ENCODE measurements at regions not wholly inside any gene's neighbourhood (a gene's known extent, or its start where the extent isn't known, plus 50 kb on each side); places are given as distances from the start of the nearest gene placed in this dataset.

DNA sequence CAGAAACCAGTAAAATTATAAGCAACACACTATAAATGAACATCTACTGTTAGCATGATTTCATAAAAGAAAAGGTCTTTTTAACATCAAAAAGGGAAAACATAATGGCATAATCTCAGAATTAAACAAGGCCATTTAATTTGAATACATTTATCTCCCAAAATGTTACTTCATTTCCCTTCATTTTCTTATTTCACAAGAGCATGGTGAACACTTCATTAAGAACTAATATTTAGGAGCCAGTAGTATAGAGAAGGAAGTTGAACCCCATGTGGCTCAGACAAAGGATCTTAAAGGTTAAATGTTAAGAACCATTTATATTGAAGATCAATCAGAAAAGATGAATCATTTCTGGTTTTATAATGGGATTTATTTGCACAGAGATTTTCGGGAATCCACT lies 981.7 kb downstream of the TTLL7 start (continued):
- TF ChIP-seq, protein P1, sequence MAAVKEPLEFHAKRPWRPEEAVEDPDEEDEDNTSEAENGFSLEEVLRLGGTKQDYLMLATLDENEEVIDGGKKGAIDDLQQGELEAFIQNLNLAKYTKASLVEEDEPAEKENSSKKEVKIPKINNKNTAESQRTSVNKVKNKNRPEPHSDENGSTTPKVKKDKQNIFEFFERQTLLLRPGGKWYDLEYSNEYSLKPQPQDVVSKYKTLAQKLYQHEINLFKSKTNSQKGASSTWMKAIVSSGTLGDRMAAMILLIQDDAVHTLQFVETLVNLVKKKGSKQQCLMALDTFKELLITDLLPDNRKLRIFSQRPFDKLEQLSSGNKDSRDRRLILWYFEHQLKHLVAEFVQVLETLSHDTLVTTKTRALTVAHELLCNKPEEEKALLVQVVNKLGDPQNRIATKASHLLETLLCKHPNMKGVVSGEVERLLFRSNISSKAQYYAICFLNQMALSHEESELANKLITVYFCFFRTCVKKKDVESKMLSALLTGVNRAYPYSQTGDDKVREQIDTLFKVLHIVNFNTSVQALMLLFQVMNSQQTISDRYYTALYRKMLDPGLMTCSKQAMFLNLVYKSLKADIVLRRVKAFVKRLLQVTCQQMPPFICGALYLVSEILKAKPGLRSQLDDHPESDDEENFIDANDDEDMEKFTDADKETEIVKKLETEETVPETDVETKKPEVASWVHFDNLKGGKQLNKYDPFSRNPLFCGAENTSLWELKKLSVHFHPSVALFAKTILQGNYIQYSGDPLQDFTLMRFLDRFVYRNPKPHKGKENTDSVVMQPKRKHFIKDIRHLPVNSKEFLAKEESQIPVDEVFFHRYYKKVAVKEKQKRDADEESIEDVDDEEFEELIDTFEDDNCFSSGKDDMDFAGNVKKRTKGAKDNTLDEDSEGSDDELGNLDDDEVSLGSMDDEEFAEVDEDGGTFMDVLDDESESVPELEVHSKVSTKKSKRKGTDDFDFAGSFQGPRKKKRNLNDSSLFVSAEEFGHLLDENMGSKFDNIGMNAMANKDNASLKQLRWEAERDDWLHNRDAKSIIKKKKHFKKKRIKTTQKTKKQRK (IDR thresholded peaks at IDR 0.05; ENCODE audit: low read depth, low read length) = no peak
- TF ChIP-seq NFYB (IDR thresholded peaks at IDR 0.05; ENCODE audit: insufficient read depth, low read depth, low read length) (no peak), RBBP5 (conservative IDR thresholded peaks at IDR 0.05) (no peak)

DNA sequence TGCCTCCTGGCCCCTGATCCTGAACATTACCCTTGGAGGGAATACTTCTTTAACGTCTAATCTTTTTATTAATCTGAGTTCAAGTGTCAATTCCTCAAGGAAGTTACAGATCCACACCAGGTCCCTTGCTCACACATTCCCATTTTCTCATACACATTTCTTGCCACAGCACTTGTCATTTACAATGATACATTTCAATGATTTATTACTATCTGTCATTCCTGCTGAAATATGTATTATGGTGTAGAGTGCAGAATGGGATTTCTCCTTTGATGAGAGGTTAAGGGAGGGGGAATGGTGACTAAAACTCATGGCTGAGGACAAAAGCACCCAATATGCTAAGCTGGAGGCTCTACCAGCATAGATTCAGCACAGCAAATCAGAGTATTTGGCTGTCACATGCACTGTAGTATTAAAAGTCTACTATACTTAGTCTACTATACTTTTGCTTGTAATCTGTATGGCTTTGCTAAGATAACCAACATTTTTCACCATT lies 982.5 kb downstream of the TTLL7 start:
- in situ Hi-C loops (cut with MboI) (no loop called here), intact Hi-C loops (cut with micrococcal nuclease; ENCODE audit: unreplicated experiment) (no loop called here)
- SMC1A ChIA-PET (ENCODE audit: uncharacterized antibody, unreplicated experiment) = no interaction called here
- TF ChIP-seq CBFB (IDR thresholded peaks at IDR 0.05; ENCODE audit: low read depth) (no peak), RBBP5 (conservative IDR thresholded peaks at IDR 0.05) (no peak), TCF12 (IDR thresholded peaks at IDR 0.05; ENCODE audit: low read depth, low read length) (no peak), STAT3 (IDR thresholded peaks at IDR 0.05; ENCODE audit: low read depth, low read length) (no peak)
- TF ChIP-seq, protein P2, sequence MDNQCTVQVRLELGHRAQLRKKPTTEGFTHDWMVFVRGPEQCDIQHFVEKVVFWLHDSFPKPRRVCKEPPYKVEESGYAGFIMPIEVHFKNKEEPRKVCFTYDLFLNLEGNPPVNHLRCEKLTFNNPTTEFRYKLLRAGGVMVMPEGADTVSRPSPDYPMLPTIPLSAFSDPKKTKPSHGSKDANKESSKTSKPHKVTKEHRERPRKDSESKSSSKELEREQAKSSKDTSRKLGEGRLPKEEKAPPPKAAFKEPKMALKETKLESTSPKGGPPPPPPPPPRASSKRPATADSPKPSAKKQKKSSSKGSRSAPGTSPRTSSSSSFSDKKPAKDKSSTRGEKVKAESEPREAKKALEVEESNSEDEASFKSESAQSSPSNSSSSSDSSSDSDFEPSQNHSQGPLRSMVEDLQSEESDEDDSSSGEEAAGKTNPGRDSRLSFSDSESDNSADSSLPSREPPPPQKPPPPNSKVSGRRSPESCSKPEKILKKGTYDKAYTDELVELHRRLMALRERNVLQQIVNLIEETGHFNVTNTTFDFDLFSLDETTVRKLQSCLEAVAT (IDR thresholded peaks at IDR 0.05) = no peak
- TF ChIP-seq, protein P3, sequence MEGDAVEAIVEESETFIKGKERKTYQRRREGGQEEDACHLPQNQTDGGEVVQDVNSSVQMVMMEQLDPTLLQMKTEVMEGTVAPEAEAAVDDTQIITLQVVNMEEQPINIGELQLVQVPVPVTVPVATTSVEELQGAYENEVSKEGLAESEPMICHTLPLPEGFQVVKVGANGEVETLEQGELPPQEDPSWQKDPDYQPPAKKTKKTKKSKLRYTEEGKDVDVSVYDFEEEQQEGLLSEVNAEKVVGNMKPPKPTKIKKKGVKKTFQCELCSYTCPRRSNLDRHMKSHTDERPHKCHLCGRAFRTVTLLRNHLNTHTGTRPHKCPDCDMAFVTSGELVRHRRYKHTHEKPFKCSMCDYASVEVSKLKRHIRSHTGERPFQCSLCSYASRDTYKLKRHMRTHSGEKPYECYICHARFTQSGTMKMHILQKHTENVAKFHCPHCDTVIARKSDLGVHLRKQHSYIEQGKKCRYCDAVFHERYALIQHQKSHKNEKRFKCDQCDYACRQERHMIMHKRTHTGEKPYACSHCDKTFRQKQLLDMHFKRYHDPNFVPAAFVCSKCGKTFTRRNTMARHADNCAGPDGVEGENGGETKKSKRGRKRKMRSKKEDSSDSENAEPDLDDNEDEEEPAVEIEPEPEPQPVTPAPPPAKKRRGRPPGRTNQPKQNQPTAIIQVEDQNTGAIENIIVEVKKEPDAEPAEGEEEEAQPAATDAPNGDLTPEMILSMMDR (IDR thresholded peaks at IDR 0.05 in 2 of 3, conservative IDR thresholded peaks at IDR 0.05 in 1 of 3; ENCODE audit: control insufficient read depth in 2 of 3, extremely low read depth in 1 of 3, insufficient read depth in 1 of 3, low read depth in 3 of 3, low read length in 3 of 3) = no peak
- TF ChIP-seq, protein P4, sequence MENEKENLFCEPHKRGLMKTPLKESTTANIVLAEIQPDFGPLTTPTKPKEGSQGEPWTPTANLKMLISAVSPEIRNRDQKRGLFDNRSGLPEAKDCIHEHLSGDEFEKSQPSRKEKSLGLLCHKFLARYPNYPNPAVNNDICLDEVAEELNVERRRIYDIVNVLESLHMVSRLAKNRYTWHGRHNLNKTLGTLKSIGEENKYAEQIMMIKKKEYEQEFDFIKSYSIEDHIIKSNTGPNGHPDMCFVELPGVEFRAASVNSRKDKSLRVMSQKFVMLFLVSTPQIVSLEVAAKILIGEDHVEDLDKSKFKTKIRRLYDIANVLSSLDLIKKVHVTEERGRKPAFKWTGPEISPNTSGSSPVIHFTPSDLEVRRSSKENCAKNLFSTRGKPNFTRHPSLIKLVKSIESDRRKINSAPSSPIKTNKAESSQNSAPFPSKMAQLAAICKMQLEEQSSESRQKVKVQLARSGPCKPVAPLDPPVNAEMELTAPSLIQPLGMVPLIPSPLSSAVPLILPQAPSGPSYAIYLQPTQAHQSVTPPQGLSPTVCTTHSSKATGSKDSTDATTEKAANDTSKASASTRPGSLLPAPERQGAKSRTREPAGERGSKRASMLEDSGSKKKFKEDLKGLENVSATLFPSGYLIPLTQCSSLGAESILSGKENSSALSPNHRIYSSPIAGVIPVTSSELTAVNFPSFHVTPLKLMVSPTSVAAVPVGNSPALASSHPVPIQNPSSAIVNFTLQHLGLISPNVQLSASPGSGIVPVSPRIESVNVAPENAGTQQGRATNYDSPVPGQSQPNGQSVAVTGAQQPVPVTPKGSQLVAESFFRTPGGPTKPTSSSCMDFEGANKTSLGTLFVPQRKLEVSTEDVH (IDR thresholded peaks at IDR 0.05; ENCODE audit: low read depth, partially characterized antibody) = no peak

More for the DNA sequence above, 982.5 kb downstream of the TTLL7 start:
- FAIRE-seq (no peak), ATAC-seq (no peak), DNase-seq (ENCODE audit: low read depth, low spot score) (no peak)
- Histone ChIP-seq H3K27ac (ENCODE audit: control insufficient read depth, insufficient read depth) (no peak overlapping the region), H3K36me3 (ENCODE audit: control insufficient read depth in 2 of 2, insufficient read depth in 2 of 2, low read length in 1 of 2) (no peaks in the 10 kb centered on the region), H3K4me3 (no peak overlapping the region), H3K9me3 (replicated peaks; ENCODE audit: control insufficient read depth, insufficient read depth, low read length) (no peaks in the 10 kb centered on the region), H3K9ac (ENCODE audit: control insufficient read depth, insufficient read depth, low read length) (no peak overlapping the region), H3K79me2 (ENCODE audit: control insufficient read depth, insufficient read depth, low read length) (no peaks in the 10 kb centered on the region), H3K27me3 (replicated peaks in 1 of 2; ENCODE audit: control insufficient read depth in 2 of 2, insufficient read depth in 2 of 2, low read length in 1 of 2) (no peaks in the 10 kb centered on the region), H3K4me2 (ENCODE audit: control insufficient read depth, insufficient read depth) (no peak overlapping the region), H2AFZ (ENCODE audit: control insufficient read depth, low read depth, low read length) (no peak overlapping the region), H4K20me1 (ENCODE audit: control insufficient read depth, insufficient read depth) (no peaks in the 10 kb centered on the region), H3K4me1 (ENCODE audit: control insufficient read depth, insufficient read depth, low read length) (no peaks in the 10 kb centered on the region)
- WGBS (ENCODE audit: insufficient coverage, insufficient replicate concordance, low lambda C conversion rate, missing lambda C conversion rate) = 0% methylated on average over 1 of the region's 1 CpG
- CTCF ChIA-PET = no interaction called here
- BruUV-seq (replicated peaks) = no TSS peak
- POLR2A ChIA-PET = no interaction called here
- RAD21 ChIA-PET (ENCODE audit: unreplicated experiment) = no interaction called here
